SK-N-MC (cell line): ENCODE measurements at regions not wholly inside any gene's neighbourhood (a gene's known extent, or its start where the extent isn't known, plus 50 kb on each side); places are given as distances from the start of the nearest gene placed in this dataset.

Experiments used
- FOXP2 ChIP-seq: optimal IDR thresholded peaks from 2 replicates; pipeline ENCODE3; 2011; ENCODE audit warnings: mild to moderate bottlenecking, moderate library complexity; ENCODE audit not compliant: insufficient read depth; ENCODE audit errors: extremely low read length, control extremely low read depth
- POLR2AphosphoS5 ChIP-seq: IDR thresholded peaks from 2 replicates; pipeline ENCODE4 v1.6.1; 2012; ENCODE audit warnings: mild to moderate bottlenecking, low read depth, low read length, borderline replicate concordance

DNA sequence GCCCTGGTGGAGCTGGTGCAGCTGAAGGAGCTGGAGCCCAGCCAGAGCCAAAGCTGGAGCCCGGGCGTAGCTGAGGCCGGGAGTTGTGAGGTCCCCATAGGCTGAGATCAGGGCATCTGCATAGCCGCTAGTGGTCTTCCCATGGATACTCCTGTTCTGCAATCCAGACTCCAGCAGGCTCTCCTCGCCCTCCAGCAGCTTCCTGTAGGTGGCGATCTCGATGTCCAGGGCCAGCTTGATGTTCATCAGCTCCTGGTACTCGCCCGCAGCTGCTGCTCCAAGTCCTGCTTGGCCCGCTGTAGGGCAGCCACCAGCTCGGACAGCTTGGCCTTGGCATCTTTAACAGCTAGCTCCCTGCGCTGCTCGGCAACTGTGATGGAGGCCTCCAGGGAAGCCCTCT is 966.1 kb downstream of the FSCB start:
- TF ChIP-seq FOXP2: no peak
- no peak for TF ChIP-seq POLR2AphosphoS5
